ENCODE measurements at regions not wholly inside any gene's neighbourhood (a gene's known extent, or its start where the extent isn't known, plus 50 kb on each side); places are given as distances from the start of the nearest gene placed in this dataset.

GRCh38 chr13:33509642-33510229, 224.2 kb upstream of the STARD13 start:
- no peaks in the 10 kb centered on the region for H3K27me3 ChIP-seq (ENCODE audit: insufficient read depth, low read length)
- H3K36me3 ChIP-seq (ENCODE audit: insufficient read depth, low read depth, low read length): no peaks in the 10 kb centered on the region
- no peak overlapping the region for H3K9ac ChIP-seq (ENCODE audit: low read depth, low read length)
- no peak overlapping the region for H3K4me3 ChIP-seq (ENCODE audit: low read length)
- H3K4me1 ChIP-seq (ENCODE audit: insufficient read depth, low read length): no peaks in the 10 kb centered on the region
- H3K27ac ChIP-seq (ENCODE audit: low read length): no peak overlapping the region
- no peaks in the 10 kb centered on the region for H3K9me3 ChIP-seq (ENCODE audit: insufficient read depth, low read depth, low read length)

- H3K27me3 ChIP-seq (ENCODE audit: insufficient read depth, low read length): no peaks in the 10 kb centered on the region
Observed at GRCh38 chr13:33510350-33510970, 224.9 kb upstream of the STARD13 start.

GRCh38 chr13:33512880-33513554, 227.5 kb upstream of the STARD13 start:
- no peaks in the 10 kb centered on the region for H3K36me3 ChIP-seq (ENCODE audit: insufficient read depth, low read depth, low read length)
- H3K27me3 ChIP-seq (ENCODE audit: insufficient read depth, low read length): no peaks in the 10 kb centered on the region
- no peak overlapping the region for H3K9ac ChIP-seq (ENCODE audit: low read depth, low read length)
- H3K4me3 ChIP-seq (ENCODE audit: low read length): no peak overlapping the region
- no peaks in the 10 kb centered on the region for H3K9me3 ChIP-seq (ENCODE audit: insufficient read depth, low read depth, low read length)
- no peak overlapping the region for H3K27ac ChIP-seq (ENCODE audit: low read length)
- 0 out of 2 replicates have a peak, but pooled peaks cover 4% of the 10 kb centered on the region for H3K4me1 ChIP-seq (ENCODE audit: insufficient read depth, low read length)

More at GRCh38 chr13:33510350-33510970, 224.9 kb upstream of the STARD13 start:
- no peak overlapping the region for H3K9ac ChIP-seq (ENCODE audit: low read depth, low read length)
- no peak overlapping the region for H3K4me3 ChIP-seq (ENCODE audit: low read length)
- H3K27ac ChIP-seq (ENCODE audit: low read length): no peak overlapping the region
- no peaks in the 10 kb centered on the region for H3K36me3 ChIP-seq (ENCODE audit: insufficient read depth, low read depth, low read length)
- no peaks in the 10 kb centered on the region for H3K9me3 ChIP-seq (ENCODE audit: insufficient read depth, low read depth, low read length)
- no peaks in the 10 kb centered on the region for H3K4me1 ChIP-seq (ENCODE audit: insufficient read depth, low read length)

GRCh38 chr13:33514362-33514761, 228.8 kb upstream of the STARD13 start:
- Histone ChIP-seq H3K9me3 (ENCODE audit: insufficient read depth, low read depth, low read length) (no peaks in the 10 kb centered on the region), H3K27me3 (ENCODE audit: insufficient read depth, low read length) (no peaks in the 10 kb centered on the region), H3K9ac (ENCODE audit: low read depth, low read length) (no peak overlapping the region), H3K27ac (ENCODE audit: low read length) (no peak overlapping the region), H3K4me1 (ENCODE audit: insufficient read depth, low read length) (0 out of 2 replicates have a peak, but pooled peaks cover 8% of the 10 kb centered on the region), H3K4me3 (ENCODE audit: low read length) (no peak overlapping the region), H3K36me3 (ENCODE audit: insufficient read depth, low read depth, low read length) (no peaks in the 10 kb centered on the region)

GRCh38 chr13:33515146-33515545, 229.6 kb upstream of the STARD13 start:
- Histone ChIP-seq H3K36me3 (ENCODE audit: insufficient read depth, low read depth, low read length) (no peaks in the 10 kb centered on the region), H3K27ac (ENCODE audit: low read length) (no peak overlapping the region), H3K4me3 (ENCODE audit: low read length) (no peak overlapping the region), H3K4me1 (ENCODE audit: insufficient read depth, low read length) (peaks cover 9% of the 10 kb centered on the region; the same call in 1 of the 2 replicates), H3K9ac (ENCODE audit: low read depth, low read length) (no peak overlapping the region), H3K27me3 (ENCODE audit: insufficient read depth, low read length) (no peaks in the 10 kb centered on the region), H3K9me3 (ENCODE audit: insufficient read depth, low read depth, low read length) (no peaks in the 10 kb centered on the region)

GRCh38 chr13:33518452-33518851, 232.9 kb upstream of the STARD13 start:
- Histone ChIP-seq H3K4me3 (ENCODE audit: low read length) (no peak overlapping the region), H3K27me3 (ENCODE audit: insufficient read depth, low read length) (no peaks in the 10 kb centered on the region), H3K9ac (ENCODE audit: low read depth, low read length) (no peak overlapping the region), H3K9me3 (ENCODE audit: insufficient read depth, low read depth, low read length) (no peaks in the 10 kb centered on the region), H3K4me1 (ENCODE audit: insufficient read depth, low read length) (peaks cover 24% of the 10 kb centered on the region), H3K27ac (ENCODE audit: low read length) (no peak overlapping the region), H3K36me3 (ENCODE audit: insufficient read depth, low read depth, low read length) (no peaks in the 10 kb centered on the region)

GRCh38 chr13:33519561-33520467, 234.3 kb upstream of the STARD13 start:
- Histone ChIP-seq H3K9ac (ENCODE audit: low read depth, low read length) (no peak overlapping the region), H3K9me3 (ENCODE audit: insufficient read depth, low read depth, low read length) (no peaks in the 10 kb centered on the region), H3K4me3 (ENCODE audit: low read length) (no peak overlapping the region), H3K4me1 (ENCODE audit: insufficient read depth, low read length) (peaks cover 24% of the 10 kb centered on the region), H3K36me3 (ENCODE audit: insufficient read depth, low read depth, low read length) (no peaks in the 10 kb centered on the region), H3K27me3 (ENCODE audit: insufficient read depth, low read length) (no peaks in the 10 kb centered on the region), H3K27ac (ENCODE audit: low read length) (no peak overlapping the region)

GRCh38 chr13:33520468-33520839, 234.9 kb upstream of the STARD13 start:
- H3K4me1 ChIP-seq (ENCODE audit: insufficient read depth, low read length): peaks cover 24% of the 10 kb centered on the region
- H3K9ac ChIP-seq (ENCODE audit: low read depth, low read length): no peak overlapping the region
- H3K9me3 ChIP-seq (ENCODE audit: insufficient read depth, low read depth, low read length): no peaks in the 10 kb centered on the region
- H3K27ac ChIP-seq (ENCODE audit: low read length): no peak overlapping the region
- no peak overlapping the region for H3K4me3 ChIP-seq (ENCODE audit: low read length)
- H3K36me3 ChIP-seq (ENCODE audit: insufficient read depth, low read depth, low read length): no peaks in the 10 kb centered on the region
- H3K27me3 ChIP-seq (ENCODE audit: insufficient read depth, low read length): no peaks in the 10 kb centered on the region

- H3K9me3 ChIP-seq (ENCODE audit: insufficient read depth, low read depth, low read length): no peaks in the 10 kb centered on the region
- H3K27ac ChIP-seq (ENCODE audit: low read length): no peak overlapping the region
- no peaks in the 10 kb centered on the region for H3K36me3 ChIP-seq (ENCODE audit: insufficient read depth, low read depth, low read length)
Observed at GRCh38 chr13:33524086-33524485, 238.5 kb upstream of the STARD13 start.

GRCh38 chr13:33525763-33526162, 240.2 kb upstream of the STARD13 start:
- Histone ChIP-seq H3K4me3 (ENCODE audit: low read length) (no peak overlapping the region), H3K27me3 (ENCODE audit: insufficient read depth, low read length) (no peaks in the 10 kb centered on the region), H3K9ac (ENCODE audit: low read depth, low read length) (no peak overlapping the region), H3K27ac (ENCODE audit: low read length) (no peak overlapping the region), H3K4me1 (ENCODE audit: insufficient read depth, low read length) (peaks cover 9% of the 10 kb centered on the region), H3K9me3 (ENCODE audit: insufficient read depth, low read depth, low read length) (no peaks in the 10 kb centered on the region), H3K36me3 (ENCODE audit: insufficient read depth, low read depth, low read length) (no peaks in the 10 kb centered on the region)

More at GRCh38 chr13:33524086-33524485, 238.5 kb upstream of the STARD13 start:
- no peak overlapping the region for H3K9ac ChIP-seq (ENCODE audit: low read depth, low read length)
- H3K4me3 ChIP-seq (ENCODE audit: low read length): no peak overlapping the region
- peaks cover 15% of the 10 kb centered on the region for H3K4me1 ChIP-seq (ENCODE audit: insufficient read depth, low read length)
- H3K27me3 ChIP-seq (ENCODE audit: insufficient read depth, low read length): no peaks in the 10 kb centered on the region

- Histone ChIP-seq H3K9ac (ENCODE audit: low read depth, low read length) (no peak overlapping the region), H3K27ac (ENCODE audit: low read length) (no peak overlapping the region), H3K9me3 (ENCODE audit: insufficient read depth, low read depth, low read length) (no peaks in the 10 kb centered on the region), H3K4me1 (ENCODE audit: insufficient read depth, low read length) (peaks cover 6% of the 10 kb centered on the region), H3K36me3 (ENCODE audit: insufficient read depth, low read depth, low read length) (no peaks in the 10 kb centered on the region), H3K27me3 (ENCODE audit: insufficient read depth, low read length) (no peaks in the 10 kb centered on the region), H3K4me3 (ENCODE audit: low read length) (no peak overlapping the region)
Observed at GRCh38 chr13:33526718-33527117, 241.2 kb upstream of the STARD13 start.
